ENCODE measurements at regions not wholly inside any gene's neighbourhood (a gene's known extent, or its start where the extent isn't known, plus 50 kb on each side); places are given as distances from the start of the nearest gene placed in this dataset.

GRCh38 chr7:45455662-45456061 lies 118.5 kb upstream of the ADCY1 start:
- no peaks in the 10 kb centered on the region for H3K9me3 Mint-ChIP-seq (ENCODE audit: unreplicated experiment)
- no peak overlapping the region for H3K4me3 Mint-ChIP-seq (ENCODE audit: unreplicated experiment)
- H3K36me3 Mint-ChIP-seq (ENCODE audit: unreplicated experiment) = no peaks in the 10 kb centered on the region
- no peak for TF ChIP-seq CTCF (IDR thresholded peaks at IDR 0.05; ENCODE audit: partially characterized antibody, unreplicated experiment)
- DNase-seq = no peak
- H3K4me1 Mint-ChIP-seq (ENCODE audit: low read depth, unreplicated experiment) = no peaks in the 10 kb centered on the region
- H3K27me3 Mint-ChIP-seq (ENCODE audit: unreplicated experiment) = peaks cover 3% of the 10 kb centered on the region
- no peak overlapping the region for H3K27ac Mint-ChIP-seq (ENCODE audit: unreplicated experiment)

- Mint-ChIP-seq H3K27ac (ENCODE audit: unreplicated experiment) (no peak overlapping the region), H3K36me3 (ENCODE audit: unreplicated experiment) (no peaks in the 10 kb centered on the region), H3K4me3 (ENCODE audit: unreplicated experiment) (no peak overlapping the region), H3K4me1 (ENCODE audit: low read depth, unreplicated experiment) (no peaks in the 10 kb centered on the region), H3K27me3 (ENCODE audit: unreplicated experiment) (peaks cover 3% of the 10 kb centered on the region), H3K9me3 (ENCODE audit: unreplicated experiment) (no peaks in the 10 kb centered on the region)
- DNase-seq = no peak
- TF ChIP-seq CTCF (IDR thresholded peaks at IDR 0.05; ENCODE audit: partially characterized antibody, unreplicated experiment) = no peak
These were observed 118.1 kb upstream of the ADCY1 start for GRCh38 chr7:45456105-45456504.

- no peaks in the 10 kb centered on the region for H3K4me1 Mint-ChIP-seq (ENCODE audit: low read depth, unreplicated experiment)
- DNase-seq = no peak
- H3K36me3 Mint-ChIP-seq (ENCODE audit: unreplicated experiment) = no peaks in the 10 kb centered on the region
- H3K4me3 Mint-ChIP-seq (ENCODE audit: unreplicated experiment) = no peak overlapping the region
- H3K27me3 Mint-ChIP-seq (ENCODE audit: unreplicated experiment) = peaks cover 3% of the 10 kb centered on the region
- TF ChIP-seq CTCF (IDR thresholded peaks at IDR 0.05; ENCODE audit: partially characterized antibody, unreplicated experiment) = no peak
- no peak overlapping the region for H3K27ac Mint-ChIP-seq (ENCODE audit: unreplicated experiment)
- no peaks in the 10 kb centered on the region for H3K9me3 Mint-ChIP-seq (ENCODE audit: unreplicated experiment)
These were observed 117.2 kb upstream of the ADCY1 start for GRCh38 chr7:45456747-45457524.

- H3K27ac Mint-ChIP-seq (ENCODE audit: unreplicated experiment) = no peak overlapping the region
- no peak overlapping the region for H3K4me3 Mint-ChIP-seq (ENCODE audit: unreplicated experiment)
- peaks cover 3% of the 10 kb centered on the region for H3K27me3 Mint-ChIP-seq (ENCODE audit: unreplicated experiment)
- H3K4me1 Mint-ChIP-seq (ENCODE audit: low read depth, unreplicated experiment) = no peaks in the 10 kb centered on the region
- DNase-seq = no peak
- TF ChIP-seq CTCF (IDR thresholded peaks at IDR 0.05; ENCODE audit: partially characterized antibody, unreplicated experiment) = no peak
- H3K36me3 Mint-ChIP-seq (ENCODE audit: unreplicated experiment) = no peaks in the 10 kb centered on the region
- no peaks in the 10 kb centered on the region for H3K9me3 Mint-ChIP-seq (ENCODE audit: unreplicated experiment)
These were observed 116.6 kb upstream of the ADCY1 start for GRCh38 chr7:45457591-45457990.

- TF ChIP-seq CTCF (IDR thresholded peaks at IDR 0.05; ENCODE audit: partially characterized antibody, unreplicated experiment) = no peak
These were observed 114.7 kb upstream of the ADCY1 start for GRCh38 chr7:45459476-45459875.

More at GRCh38 chr7:45459476-45459875, 114.7 kb upstream of the ADCY1 start:
- Mint-ChIP-seq H3K27me3 (ENCODE audit: unreplicated experiment) (no peaks in the 10 kb centered on the region), H3K9me3 (ENCODE audit: unreplicated experiment) (peaks cover 1% of the 10 kb centered on the region), H3K4me3 (ENCODE audit: unreplicated experiment) (no peak overlapping the region), H3K36me3 (ENCODE audit: unreplicated experiment) (no peaks in the 10 kb centered on the region), H3K27ac (ENCODE audit: unreplicated experiment) (no peak overlapping the region), H3K4me1 (ENCODE audit: low read depth, unreplicated experiment) (no peaks in the 10 kb centered on the region)
- no peak for DNase-seq

Data from glutamatergic neuron (in vitro differentiated cells).